Sigmoid colon (tissue), 6 donors: ENCODE measurements at regions not wholly inside any gene's neighbourhood (a gene's known extent, or its start where the extent isn't known, plus 50 kb on each side); places are given as distances from the start of the nearest gene placed in this dataset.
"Not testable (repeated sequence)": the region's sequence is repeated elsewhere in the genome, so short reads cannot be mapped to it uniquely, and the experiment has no call there.

Experiments used
- DNase-seq: peaks from one replicate; pipeline ENCODE4 v3.0.0-alpha.2; 2019
- H3K27ac ChIP-seq, 4 donors: fragments of 200-600 bp; sonication (generic); one replicate each; pipeline ENCODE4 v1.5.1; 2016 to 2019; ENCODE audit warnings: mild to moderate bottlenecking in 1 of 4
- H3K27me3 ChIP-seq, 3 donors: fragments of 200-600 bp; sonication (generic); one replicate each; pipeline ENCODE4 v1.5.1; 2019; ENCODE audit warnings: mild to moderate bottlenecking in 1 of 3
- H3K36me3 ChIP-seq, 4 donors: fragments of 200-600 bp; sonication (generic); one replicate each; pipeline ENCODE4 v1.5.1; 2016 to 2019
- H3K4me1 ChIP-seq, 4 donors: fragments of 200-600 bp; sonication (generic); one replicate each; pipeline ENCODE4 v1.5.1; 2017 to 2019
- H3K4me3 ChIP-seq, 4 donors: fragments of 200-600 bp; sonication (generic); one replicate each; pipeline ENCODE4 v1.5.1; 2017 to 2019; ENCODE audit warnings: mild to moderate bottlenecking in 2 of 4, moderate library complexity in 1 of 4
- H3K9me3 ChIP-seq, 4 donors: fragments of 200-600 bp in 3 of 4; sonication (generic) in 3 of 4; one replicate each; pipeline versions ENCODE4 v1.5.1 to v1.6.1; 2013 to 2019
- CTCF ChIP-seq, 4 experiments: fragments of 450-650 bp in 3 of 4; fragments of 200-600 bp in 1 of 4; IDR thresholded peaks; one replicate each; pipeline ENCODE4 v1.5.1; 2016 to 2019; ENCODE audit warnings: antibody characterized with exemption in 4 of 4, mild to moderate bottlenecking in 3 of 4, moderate library complexity in 2 of 4
- EP300 ChIP-seq, 4 donors: sonication (generic); formaldehyde crosslinking; IDR thresholded peaks; one replicate each; pipeline ENCODE4 v1.6.1; 2017; ENCODE audit warnings: antibody characterized with exemption in 4 of 4
- POLR2A ChIP-seq, 2 donors: fragments of 450-650 bp; IDR thresholded peaks; one replicate each; pipeline ENCODE4 v1.6.1; 2016; ENCODE audit warnings: antibody characterized with exemption in 2 of 2, mild to moderate bottlenecking in 2 of 2, moderate library complexity in 2 of 2
- POLR2AphosphoS5 ChIP-seq, 4 donors: sonication (generic); formaldehyde crosslinking; IDR thresholded peaks; one replicate each; pipeline ENCODE4 v1.6.1; 2017; ENCODE audit warnings: antibody characterized with exemption in 4 of 4
- WGBS, 2 donors: extraction: QIAGEN DNeasy Blood & Tissue Kit; methylation state at CpG; one replicate each; pipeline ENCODE4 v1.1.7; 2013; 5-methylcytosine and 5-hydroxymethylcytosine counted together
- intact Hi-C: fragments of 100-400 bp; cut with DNase I; formaldehyde crosslinking; loops from one replicate; pipeline ENCODE4 v1.15.1; 2023
- donor health status: healthy with polysubstance abuse.
- donor health status: healthy.

- Histone ChIP-seq H3K27me3 (no peaks in the 10 kb centered on the region), H3K4me3 (no peak overlapping the region), H3K27ac (no peak overlapping the region), H3K9me3 (no peaks in the 10 kb centered on the region), H3K4me1 (no peaks in the 10 kb centered on the region), H3K36me3 (no peaks in the 10 kb centered on the region)
- WGBS, 2 donors, result 64 to 72% methylated on average over 8 of the region's 8 CpGs
- intact Hi-C loops, result no loop called here
- DNase-seq, result no peak
- TF ChIP-seq POLR2AphosphoS5 (IDR thresholded peaks at IDR 0.05), result no peak
- TF ChIP-seq POLR2A (IDR thresholded peaks at IDR 0.05), result no peak
- no peak for TF ChIP-seq CTCF (IDR thresholded peaks at IDR 0.05)
- no peak for TF ChIP-seq EP300 (IDR thresholded peaks at IDR 0.05)
Observed at GRCh38 chr3:147514366-147515160, 105.4 kb downstream of the ZIC1 start.

- TF ChIP-seq POLR2A (IDR thresholded peaks at IDR 0.05) (no peak), EP300 (IDR thresholded peaks at IDR 0.05) (no peak), POLR2AphosphoS5 (IDR thresholded peaks at IDR 0.05) (no peak), CTCF (IDR thresholded peaks at IDR 0.05) (no peak)
- H3K9me3 ChIP-seq, result no peaks in the 10 kb centered on the region
- H3K36me3 ChIP-seq, result no peaks in the 10 kb centered on the region
- no peaks in the 10 kb centered on the region for H3K4me1 ChIP-seq
- intact Hi-C loops, result no loop called here
- H3K27me3 ChIP-seq, result no peaks in the 10 kb centered on the region
- DNase-seq, result no peak
- H3K4me3 ChIP-seq, result no peak overlapping the region
- WGBS, 2 donors, result 80% methylated on average over 6 of the region's 6 CpGs
- H3K27ac ChIP-seq, result no peak overlapping the region
Observed at GRCh38 chr3:147518465-147518864, 109.3 kb downstream of the ZIC1 start.

- no peak overlapping the region for H3K4me3 ChIP-seq
- H3K9me3 ChIP-seq, result peaks cover 0 to 5% (median 0%) of the 10 kb centered on the region in 4 donors
- H3K27ac ChIP-seq, result no peak overlapping the region
- no peaks in the 10 kb centered on the region for H3K27me3 ChIP-seq
- no peaks in the 10 kb centered on the region for H3K36me3 ChIP-seq
- TF ChIP-seq POLR2A (IDR thresholded peaks at IDR 0.05), result no peak
- TF ChIP-seq CTCF (IDR thresholded peaks at IDR 0.05), result no peak
- TF ChIP-seq POLR2AphosphoS5 (IDR thresholded peaks at IDR 0.05), result no peak
- TF ChIP-seq EP300 (IDR thresholded peaks at IDR 0.05), result no peak
- WGBS, 2 donors, result 70 to 78% methylated on average over 3 of the region's 3 CpGs
- H3K4me1 ChIP-seq, result no peaks in the 10 kb centered on the region
- intact Hi-C loops, result no loop called here
- no peak for DNase-seq
Observed at GRCh38 chr3:147521646-147522045, 112.5 kb downstream of the ZIC1 start.

GRCh38 chr3:147522780-147523179, 113.6 kb downstream of the ZIC1 start:
- DNase-seq, H3K4me1 ChIP-seq, H3K36me3 ChIP-seq, H3K4me3 ChIP-seq, intact Hi-C loops, H3K9me3 ChIP-seq, H3K27ac ChIP-seq, H3K27me3 ChIP-seq: not testable (repeated sequence)
- WGBS, 2 donors, result 60 to 71% methylated on average over 1 of the region's 1 CpG

GRCh38 chr3:147529551-147529950, 120.4 kb downstream of the ZIC1 start:
- H3K4me3 ChIP-seq, result no peak overlapping the region
- DNase-seq, result no peak
- H3K27me3 ChIP-seq, result no peaks in the 10 kb centered on the region
- H3K9me3 ChIP-seq, result peaks cover 0 to 5% (median 0%) of the 10 kb centered on the region in 4 donors
- intact Hi-C loops, result no loop called here
- H3K27ac ChIP-seq, result no peak overlapping the region
- H3K36me3 ChIP-seq, result no peaks in the 10 kb centered on the region
- TF ChIP-seq CTCF (IDR thresholded peaks at IDR 0.05) (no peak), EP300 (IDR thresholded peaks at IDR 0.05) (no peak), POLR2AphosphoS5 (IDR thresholded peaks at IDR 0.05) (no peak), POLR2A (IDR thresholded peaks at IDR 0.05) (no peak)
- H3K4me1 ChIP-seq, result no peaks in the 10 kb centered on the region
- 68 to 81% methylated on average over 2 of the region's 2 CpGs for WGBS, 2 donors
